HUDEP-2 (cell line): ENCODE measurements at regions not wholly inside any gene's neighbourhood (a gene's known extent, or its start where the extent isn't known, plus 50 kb on each side); places are given as distances from the start of the nearest gene placed in this dataset.
"Not testable (repeated sequence)": the region's sequence is repeated elsewhere in the genome, so short reads cannot be mapped to it uniquely, and the experiment has no call there.

Experiments
- DNase-seq, 76 experiments: peaks; one replicate each; lab custom pipeline; 2025; ENCODE audit not compliant: unreplicated experiment in 76 of 76; lab: John Stamatoyannopoulos, UW

DNA sequence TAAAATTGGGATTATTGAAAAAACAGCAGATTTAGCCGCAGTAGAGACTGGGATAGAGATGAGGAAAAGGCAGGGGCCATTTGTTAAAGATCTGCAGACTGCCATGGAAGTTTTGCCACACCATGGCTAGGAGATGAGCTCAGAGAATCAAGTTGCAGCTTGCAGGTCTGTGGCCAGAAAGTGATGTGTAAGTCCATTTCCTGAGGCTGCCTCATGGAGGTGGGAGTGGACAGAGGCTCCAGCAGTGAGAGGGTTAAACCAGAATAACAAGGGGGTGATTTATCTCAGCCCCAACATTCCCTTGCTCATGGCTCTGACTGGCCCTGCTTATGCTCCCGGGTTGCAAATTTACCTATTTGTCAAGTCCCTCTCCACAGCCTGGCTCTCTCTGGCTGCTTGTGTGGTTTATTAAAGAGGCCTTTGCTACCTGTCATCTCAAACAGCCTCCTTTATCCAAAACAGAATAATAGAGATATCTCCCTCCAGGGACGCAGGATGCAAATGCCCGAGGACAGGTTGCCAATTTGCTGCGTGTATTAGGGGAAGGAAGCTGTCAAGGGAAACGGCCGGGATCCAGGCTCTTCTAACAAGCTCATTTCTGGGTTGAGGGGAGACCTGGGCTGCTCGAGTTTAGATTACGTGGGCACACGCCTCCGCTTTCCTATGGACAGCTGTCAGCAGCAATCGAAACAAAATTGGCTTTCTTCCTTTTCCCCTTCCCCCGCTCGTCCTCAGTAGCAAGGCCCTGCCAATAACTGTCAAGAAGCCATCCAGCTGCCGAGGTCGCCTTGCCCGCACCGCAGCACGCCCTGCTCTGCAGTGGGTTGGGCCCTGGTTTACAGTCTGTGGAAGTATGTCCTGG lies 72.8 kb upstream of the PITX1 start:
- DNase-seq, result no peak

DNA sequence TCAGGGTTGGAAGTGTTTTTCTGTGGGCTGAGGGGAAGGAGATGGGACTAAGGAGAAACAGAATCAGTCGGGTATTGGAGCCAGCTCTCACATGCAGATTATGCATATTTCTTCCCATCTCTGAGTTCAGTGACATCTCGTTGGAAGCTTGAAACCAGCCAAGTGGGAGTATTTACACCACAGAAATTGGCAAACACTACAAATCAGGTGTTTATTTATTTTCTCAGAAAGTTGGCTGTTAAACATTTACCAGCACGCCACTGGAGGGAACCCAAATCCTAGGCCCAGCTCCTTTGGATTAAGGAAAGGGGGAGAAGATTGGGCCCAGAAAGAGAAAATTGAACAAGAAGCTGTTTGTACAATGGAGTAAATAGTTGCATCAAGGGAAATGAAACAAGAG lies 72.1 kb upstream of the PITX1 start:
- no peak for DNase-seq

DNA sequence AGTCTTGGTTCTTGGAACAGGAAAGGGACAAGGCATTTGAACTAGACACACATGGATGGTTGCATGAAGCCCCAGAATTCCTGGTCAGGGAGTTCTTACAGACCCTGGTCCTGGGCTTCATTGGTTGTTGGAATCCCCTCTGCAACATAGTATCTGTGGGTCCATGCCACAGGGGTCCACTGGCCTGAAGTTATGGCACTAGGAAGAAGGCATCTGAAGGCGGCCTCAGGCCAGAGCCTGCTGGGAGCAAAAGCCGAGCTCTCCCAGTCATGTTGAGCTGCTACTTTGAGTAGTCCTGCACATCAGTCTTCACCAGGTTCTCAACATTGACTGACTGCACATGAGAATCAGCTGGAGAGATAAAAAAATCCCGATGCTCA lies 71.1 kb upstream of the PITX1 start:
- DNase-seq, result no peak

DNA sequence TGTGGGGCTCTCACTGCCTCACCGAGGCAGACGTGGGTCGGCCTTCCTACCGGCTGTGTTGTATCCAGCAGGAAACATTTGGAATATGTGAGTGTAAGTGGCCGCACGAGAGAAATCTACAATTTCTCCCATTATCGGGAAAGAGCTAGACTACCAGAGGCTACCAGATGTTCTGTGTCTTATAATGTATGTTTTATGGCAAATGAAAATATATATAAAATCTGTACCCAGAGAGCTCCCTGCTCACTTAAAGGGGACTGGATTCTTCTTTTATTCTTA lies 69.5 kb upstream of the PITX1 start:
- no peak for DNase-seq

DNA sequence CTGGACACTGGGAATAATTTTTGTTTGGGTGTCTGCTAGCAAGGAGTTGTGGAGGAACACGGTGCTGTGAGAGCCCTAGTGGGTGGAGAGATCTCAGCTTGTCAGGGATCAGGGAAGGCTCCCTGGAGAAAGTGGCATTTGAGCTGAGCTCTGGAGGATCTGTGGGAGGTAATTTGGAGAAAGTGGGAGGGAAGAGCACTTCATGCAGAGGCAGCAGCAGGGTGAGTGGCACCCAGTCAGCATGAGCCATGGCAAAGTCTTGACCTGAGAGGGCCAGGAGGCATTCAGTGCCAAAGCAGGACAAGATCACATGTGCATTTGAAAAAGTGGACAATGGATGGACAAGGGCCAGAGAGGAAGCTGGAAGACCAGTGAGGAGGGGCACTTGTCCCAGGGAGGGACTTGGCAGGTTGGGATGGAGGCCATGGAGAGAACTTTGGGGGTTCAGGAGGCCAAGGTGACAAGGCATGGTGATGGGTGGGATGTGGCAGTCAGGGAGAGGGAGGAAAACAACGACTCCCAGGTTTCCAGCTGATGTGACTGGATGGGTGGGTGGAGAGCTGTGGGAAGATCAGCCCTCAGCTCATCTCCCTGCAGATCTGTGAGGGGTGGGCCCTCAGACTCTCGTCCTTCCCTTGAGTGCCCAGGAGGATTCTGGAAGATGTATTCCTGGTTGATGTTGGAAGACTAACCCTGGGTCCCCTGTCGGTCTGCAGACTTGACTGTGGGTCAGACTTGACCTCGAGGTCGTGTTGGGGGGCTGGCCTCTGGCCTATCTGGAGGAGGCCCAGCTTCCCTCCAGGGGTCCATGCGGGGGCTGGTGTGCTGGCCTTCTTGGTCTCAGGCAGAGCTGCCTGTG lies 68.9 kb upstream of the PITX1 start:
- no peak for DNase-seq

DNA sequence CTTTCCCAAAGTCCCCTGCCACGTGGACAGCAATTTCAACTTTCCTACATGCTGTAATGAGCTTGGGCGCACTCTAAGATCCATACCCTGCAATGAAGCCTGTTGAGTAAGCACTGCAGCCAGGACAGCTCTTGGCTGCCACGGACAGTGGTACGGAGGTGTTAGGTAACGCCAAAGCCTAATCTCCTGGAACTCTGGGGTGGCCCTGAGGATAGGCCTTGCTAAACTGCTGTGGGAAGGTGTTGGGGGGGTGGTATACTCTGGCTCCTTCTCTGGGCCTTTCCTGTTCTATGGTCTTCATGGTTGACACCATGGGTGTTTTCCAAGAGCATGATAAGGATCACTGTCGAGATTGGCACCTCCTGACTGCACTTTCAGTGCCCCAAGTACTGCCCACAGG lies 66.4 kb upstream of the PITX1 start:
- DNase-seq, result no peak

DNA sequence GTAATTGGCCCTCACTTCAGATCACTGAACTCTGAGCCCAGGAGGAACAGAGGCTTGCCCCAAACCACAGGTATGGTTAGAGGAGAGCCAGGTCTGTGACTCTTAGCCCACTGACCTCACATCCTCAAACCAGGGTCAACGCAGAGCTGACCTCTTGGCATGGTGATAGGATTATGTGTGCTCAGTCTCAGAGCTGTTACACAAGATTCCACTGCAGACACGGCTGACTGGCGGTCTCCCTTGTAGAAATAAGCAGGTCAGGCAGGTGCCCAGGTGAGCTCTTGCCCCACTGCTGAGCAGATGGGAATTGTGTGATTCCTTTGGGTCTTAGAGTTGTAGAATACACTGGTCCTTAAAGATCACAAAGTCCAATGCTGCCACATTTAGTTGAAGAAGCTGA lies 66.0 kb upstream of the PITX1 start:
- no peak for DNase-seq

DNA sequence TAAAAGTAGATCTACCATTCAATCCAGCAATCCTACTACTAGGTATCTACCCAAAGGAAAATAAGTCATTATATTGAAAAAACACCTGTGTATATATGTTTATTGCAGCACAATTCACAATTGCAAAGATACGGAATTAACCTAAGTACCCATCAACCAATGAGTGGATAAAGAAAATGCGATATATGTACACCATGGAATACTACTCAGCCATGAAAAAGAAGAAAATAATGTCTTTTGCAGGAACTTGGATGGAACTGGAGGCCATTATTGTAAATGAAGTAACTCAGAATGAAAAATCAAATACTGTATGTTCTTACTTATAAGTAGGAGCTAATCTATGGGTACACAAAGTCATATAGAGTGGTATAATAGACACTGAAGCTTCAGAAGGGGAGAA lies 63.4 kb upstream of the PITX1 start:
- no peak for DNase-seq

DNA sequence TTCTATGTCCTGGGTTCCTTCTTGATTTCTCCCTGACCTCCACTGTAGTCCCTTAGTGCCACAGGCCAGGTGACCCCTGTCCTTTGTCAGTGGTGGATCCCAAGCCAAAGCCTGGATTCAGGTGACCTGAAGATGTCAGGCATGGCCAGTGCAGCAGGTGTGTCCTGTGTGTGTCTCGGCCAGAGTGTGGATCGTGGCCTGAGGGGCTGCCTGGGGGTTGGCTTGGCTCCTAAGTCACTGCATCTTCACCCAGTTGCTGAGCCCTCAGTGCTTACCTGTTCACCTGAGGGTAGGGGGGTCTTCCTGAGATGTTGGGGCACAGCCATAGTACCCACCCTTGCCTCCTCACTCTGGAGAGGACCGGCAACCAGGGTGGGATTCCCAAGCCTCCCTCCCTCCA lies 61.8 kb upstream of the PITX1 start:
- no peak for DNase-seq

DNA sequence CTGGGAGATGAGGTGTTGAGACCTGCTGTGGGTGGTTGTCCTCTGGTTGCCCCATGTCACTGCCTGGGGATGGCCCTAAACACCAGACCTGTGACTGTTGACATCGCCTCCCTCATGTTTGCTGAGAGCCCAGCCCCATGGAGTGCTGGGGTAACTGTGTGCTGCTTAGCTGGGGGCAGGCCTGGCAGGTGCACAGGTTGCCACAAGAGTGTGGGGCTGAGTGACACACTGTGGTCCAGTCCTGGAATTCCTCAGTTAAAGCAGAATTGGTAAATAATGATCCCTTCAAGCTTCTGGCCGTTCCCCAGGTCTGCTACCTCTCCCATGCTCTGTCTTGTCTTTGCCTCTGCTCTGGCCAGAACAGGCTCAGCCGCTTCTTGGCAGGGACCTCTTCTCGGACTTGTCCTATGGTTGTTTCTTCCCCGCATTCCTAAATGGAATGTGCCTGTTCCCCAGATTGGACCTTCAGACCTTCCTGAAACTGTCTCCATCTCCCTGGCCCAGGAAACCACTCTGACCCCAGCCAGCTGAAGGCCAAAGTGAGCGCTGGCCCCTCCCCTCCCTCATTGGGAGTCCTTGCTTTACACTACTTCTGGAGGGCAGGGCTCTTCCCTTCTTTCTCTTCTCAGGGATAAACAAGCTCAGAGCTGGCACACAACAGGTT lies 61.2 kb upstream of the PITX1 start:
- DNase-seq, result no peak

DNA sequence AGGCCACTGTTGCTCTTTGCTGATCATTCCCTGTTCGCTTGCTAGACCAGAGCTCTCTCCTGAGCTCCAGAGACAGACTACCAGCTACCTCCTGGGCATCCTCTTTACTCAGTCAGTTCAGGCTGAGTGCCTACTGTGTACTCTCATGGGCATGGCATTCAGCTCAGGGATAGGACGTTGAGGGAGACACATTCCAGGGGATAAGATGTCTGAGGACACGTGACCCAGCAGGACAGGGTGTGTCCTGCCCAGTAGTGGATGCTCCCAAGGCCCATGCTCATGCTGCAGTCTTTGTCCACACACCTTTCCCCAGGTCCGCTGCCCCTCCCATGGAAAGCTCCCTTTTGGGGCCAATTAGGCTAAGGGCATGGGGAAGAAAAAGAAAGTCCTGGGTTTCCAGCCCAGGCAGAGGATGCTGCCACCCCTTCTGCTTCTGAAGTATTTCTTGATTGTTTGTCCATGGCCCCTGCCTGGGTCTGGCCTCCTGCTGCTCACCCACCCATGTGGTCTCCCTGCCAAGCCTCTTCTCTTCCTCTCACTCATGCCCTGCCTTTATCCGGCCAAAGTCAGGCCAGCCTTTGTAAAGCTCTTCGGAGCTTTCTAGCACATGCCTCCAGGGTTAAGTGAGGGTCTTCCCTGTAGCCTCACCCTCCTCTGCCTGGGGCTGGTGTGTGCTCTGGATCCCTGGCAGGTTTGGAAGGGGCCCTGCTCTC lies 60.5 kb upstream of the PITX1 start:
- DNase-seq, result no peak

DNA sequence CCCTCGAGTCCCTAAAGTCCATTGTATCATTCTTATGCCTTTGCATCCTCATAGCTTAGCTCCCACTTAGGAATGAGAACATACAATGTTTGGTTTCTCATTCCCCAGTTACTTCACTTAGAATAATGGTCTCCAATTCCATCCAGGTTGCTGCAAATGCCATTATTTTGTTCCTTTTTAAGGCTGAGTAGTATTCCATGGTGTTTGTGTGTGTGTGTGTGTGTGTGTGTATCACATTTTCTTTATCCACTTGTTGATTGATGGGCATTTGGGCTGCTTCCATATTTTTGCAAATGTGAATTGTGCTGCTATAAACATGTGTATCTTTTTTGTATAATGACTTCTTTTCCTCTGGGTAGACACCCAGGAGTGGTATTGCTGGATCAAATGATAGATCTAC lies 59.5 kb upstream of the PITX1 start:
- not testable (repeated sequence) for DNase-seq

DNA sequence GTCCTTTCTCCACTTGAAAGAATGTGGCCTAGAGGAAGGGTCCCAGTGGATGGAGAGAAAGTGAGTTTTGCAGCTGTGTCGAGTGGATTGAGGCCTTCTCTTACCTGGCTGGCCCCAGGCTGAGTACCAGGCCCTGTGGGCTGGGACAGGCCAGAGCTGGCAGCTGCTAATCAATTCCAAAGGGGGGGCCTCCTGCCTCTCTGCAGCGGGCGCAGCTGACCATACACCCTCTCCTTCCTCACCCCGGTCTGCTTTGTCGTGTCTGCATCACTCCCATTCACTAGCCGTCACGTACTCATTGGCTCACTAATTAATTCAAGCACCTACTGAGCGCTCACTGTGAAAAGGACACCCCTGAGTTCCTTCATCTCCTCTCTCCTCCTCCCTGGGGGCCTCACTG lies 58.4 kb upstream of the PITX1 start:
- DNase-seq, result no peak

DNA sequence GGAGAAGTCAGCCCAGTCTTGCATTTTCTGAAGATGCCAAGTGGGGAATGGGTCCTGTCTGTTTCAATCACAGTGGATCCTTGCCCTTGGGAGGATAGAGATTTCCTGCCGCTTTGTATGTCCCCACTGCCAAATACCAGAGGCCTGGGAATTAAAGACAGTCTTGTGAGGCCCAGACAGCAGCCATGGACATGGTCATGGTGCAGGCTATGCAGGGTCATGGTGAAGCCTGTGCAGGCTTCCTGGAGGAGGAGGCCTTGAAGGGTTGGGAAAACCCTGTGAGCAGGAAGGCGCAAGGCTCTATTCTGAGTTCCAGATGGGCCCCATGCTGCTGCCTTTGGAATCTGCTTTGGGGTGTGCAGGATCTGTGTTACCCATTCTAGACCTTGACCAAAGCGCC lies 57.3 kb upstream of the PITX1 start:
- DNase-seq, result no peak

DNA sequence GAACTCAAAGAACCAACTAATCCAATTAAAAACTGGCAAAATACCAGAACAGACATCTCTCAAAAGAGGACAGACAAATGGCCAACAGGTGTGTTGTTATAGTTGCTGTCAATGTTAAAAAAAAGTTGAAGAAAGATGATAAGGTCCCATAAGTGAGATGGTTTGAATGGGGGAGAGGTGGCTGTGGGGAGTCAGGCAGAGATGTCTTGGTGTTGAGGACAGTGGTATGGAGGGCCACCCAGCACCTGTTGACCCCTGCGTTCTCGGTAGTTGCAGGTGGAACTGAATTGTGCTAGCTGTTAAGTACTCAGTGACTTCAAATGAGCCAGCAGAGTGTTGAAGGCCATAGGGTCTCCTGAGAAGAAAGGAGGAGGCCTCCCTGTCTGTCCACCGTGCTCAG lies 55.9 kb upstream of the PITX1 start:
- DNase-seq, result no peak

DNA sequence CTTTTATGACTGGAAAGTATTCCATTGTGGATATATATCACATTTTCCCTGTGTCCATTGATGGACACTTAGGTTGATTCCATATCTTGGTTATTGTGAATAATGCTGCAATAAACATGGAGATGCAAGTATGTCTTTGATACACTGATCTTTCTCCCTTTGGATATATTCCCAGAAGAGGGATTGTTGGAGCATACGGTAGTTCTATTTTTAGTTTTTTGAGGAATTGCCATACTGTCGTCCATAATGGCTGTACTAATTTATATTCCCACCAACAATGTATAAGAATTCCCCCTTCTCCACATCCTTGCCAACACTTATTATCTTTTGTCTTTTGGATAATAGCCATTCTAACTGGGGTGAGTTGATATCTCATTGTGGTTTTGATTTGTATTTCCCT lies 54.9 kb upstream of the PITX1 start:
- DNase-seq, result no peak

DNA sequence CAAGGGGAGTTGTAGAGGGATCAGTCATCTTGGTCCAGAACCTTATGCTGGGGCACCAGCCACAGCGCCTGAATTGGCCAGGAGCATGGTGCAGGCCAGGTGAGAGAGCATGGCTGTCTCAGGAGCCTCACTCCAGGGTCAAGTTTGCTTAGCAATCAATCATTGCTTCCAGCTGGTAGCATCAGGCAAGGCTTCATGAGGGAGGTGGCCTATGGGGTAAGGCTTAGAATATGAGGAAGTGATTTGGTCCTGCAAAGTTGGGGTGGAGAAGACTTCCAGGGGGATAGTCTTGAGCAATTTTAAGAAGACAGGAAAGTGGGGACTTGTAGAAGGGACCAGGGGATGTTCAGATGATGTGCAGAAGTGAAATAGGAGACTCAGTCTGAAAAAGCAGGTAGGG lies 53.9 kb upstream of the PITX1 start:
- no peak for DNase-seq

DNA sequence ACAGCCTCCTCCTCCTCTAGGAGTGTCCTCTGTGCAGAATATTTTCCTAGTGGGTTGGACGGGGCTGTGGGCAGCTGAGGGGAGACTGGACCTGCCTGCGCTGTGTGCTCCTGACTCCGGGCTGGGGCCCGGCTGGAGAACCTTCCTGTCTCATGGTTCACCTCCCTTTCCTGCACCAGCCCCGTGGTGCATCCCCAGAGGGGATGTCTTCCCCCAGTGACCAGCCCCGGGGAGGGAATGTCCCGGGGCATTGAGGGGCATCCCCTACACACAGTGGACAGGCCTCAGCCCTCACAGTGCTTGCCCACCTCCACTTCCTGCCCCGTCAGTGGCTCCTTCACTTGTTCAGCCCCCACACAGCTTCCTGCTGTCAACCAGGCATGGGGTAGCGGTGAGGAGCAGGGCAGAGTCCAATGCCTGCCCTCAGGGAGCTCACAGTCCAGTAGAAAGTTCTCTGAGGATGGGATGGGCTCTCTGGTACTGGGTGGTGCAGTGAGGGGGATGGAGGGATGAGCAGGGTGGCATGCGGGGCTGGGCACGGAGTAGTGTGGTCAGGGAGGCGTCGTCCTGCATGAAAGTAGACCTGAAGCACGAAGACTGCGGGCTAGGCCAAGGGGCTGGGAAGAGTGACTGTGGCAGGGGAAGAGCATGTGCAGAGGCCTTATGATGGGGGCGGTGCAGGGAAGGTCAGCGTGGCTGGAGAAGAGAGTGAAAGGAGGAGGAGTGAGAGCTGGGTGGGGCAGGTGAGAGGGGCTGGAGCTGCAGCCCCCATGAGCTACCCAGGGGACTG lies 52.1 kb upstream of the PITX1 start:
- DNase-seq, result no peak

DNA sequence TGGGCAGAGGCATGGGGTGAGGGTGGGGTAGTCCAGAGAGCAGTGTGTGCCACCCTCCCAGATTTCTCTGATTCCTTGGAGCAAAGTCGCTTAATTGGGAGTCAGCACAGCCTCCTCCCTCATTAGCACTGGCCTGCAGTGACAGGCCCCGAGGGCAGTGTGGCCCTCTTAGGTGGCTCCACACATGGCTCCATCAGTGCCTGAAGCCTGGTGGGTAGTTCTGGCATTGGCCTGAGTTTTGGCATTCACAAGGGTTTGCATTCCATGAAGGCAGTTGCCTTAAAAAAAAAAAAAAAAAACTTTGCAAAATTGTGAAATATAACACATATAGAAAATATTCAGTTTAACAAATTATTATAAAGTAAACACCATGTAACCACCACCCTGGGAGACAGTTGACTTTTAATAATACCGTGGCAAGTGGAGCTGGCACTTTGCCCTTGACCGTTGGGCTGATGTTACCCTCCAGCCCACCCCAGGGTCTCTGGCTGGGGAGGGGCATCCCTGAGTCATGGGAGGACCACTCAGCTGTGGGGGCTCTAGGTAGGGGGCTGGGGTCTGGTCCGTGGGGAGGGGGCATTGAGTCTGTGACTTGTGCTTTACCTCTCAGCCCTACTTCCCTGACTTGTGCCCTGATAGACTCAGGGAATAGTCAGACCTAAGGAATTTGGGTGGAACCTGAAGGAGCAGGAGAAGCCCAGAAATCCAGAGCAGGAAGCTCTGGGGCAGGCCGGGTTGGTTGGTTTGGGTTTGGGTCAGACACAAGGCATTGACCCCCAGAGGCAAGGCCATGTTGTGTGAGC lies 51.3 kb upstream of the PITX1 start:
- no peak for DNase-seq
